LNCaP clone FGC (cell line): ENCODE measurements at regions not wholly inside any gene's neighbourhood (a gene's known extent, or its start where the extent isn't known, plus 50 kb on each side); places are given as distances from the start of the nearest gene placed in this dataset.

Experiments used
- DNase-seq: peaks from one replicate; pipeline ENCODE4 v3.0.0-alpha.2; 2011; ENCODE audit warnings: low read depth
- H3K4me3 ChIP-seq: 2 replicates; pipeline ENCODE4 v1.5.1; 2011; ENCODE audit warnings: mild to moderate bottlenecking, low read depth, low read length, control low read depth
- TF ChIP-seq, protein P1 (sequence below): IDR thresholded peaks from 2 replicates; pipeline ENCODE4 v1.5.1; 2012; ENCODE audit warnings: mild to moderate bottlenecking; ENCODE audit not compliant: control insufficient read depth, insufficient read depth; ENCODE audit errors: extremely low read depth

DNA sequence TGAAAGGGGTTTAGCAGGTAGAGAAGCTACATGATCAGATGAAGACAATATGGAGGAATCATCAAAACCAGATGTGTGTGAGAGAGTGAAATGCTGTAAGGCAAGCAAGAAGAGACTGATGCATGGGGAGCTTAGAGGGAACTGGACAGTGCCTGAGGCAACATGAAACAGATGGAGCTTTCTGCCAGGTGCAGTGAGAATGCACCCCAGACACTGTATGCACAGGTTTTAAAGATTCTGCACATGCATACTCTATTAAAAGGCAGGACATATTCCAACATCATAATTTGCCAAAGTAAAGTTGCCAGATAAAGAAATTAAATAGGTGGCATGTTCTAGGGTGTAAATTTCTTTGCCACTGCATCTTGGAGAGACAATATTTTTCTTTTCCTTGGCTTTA, 200.1 kb downstream of the AMY1C start:
- no peak for DNase-seq
- H3K4me3 ChIP-seq = no peak overlapping the region
- TF ChIP-seq, protein P1, sequence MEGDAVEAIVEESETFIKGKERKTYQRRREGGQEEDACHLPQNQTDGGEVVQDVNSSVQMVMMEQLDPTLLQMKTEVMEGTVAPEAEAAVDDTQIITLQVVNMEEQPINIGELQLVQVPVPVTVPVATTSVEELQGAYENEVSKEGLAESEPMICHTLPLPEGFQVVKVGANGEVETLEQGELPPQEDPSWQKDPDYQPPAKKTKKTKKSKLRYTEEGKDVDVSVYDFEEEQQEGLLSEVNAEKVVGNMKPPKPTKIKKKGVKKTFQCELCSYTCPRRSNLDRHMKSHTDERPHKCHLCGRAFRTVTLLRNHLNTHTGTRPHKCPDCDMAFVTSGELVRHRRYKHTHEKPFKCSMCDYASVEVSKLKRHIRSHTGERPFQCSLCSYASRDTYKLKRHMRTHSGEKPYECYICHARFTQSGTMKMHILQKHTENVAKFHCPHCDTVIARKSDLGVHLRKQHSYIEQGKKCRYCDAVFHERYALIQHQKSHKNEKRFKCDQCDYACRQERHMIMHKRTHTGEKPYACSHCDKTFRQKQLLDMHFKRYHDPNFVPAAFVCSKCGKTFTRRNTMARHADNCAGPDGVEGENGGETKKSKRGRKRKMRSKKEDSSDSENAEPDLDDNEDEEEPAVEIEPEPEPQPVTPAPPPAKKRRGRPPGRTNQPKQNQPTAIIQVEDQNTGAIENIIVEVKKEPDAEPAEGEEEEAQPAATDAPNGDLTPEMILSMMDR = no peak

DNA sequence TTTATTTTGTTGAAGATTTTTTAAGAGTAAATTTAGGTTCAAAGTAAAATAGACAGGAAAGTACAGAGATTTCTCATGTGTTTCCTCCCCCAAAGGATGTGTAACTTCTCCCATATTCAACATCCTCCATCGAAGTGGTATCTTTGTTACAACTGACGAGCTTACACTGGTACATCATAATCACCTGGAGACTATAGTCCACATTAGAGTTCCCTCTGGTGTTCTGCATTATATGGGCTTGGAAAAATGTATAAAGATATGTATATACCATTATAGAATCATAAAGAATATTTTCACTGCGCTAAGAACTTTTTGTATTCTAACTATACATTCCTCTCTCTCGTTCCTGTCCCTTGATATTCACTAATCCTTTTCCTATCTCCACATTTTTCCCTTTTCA, 203.7 kb downstream of the AMY1C start:
- DNase-seq = no peak
- no peak overlapping the region for H3K4me3 ChIP-seq
- TF ChIP-seq, protein P1 = no peak

DNA sequence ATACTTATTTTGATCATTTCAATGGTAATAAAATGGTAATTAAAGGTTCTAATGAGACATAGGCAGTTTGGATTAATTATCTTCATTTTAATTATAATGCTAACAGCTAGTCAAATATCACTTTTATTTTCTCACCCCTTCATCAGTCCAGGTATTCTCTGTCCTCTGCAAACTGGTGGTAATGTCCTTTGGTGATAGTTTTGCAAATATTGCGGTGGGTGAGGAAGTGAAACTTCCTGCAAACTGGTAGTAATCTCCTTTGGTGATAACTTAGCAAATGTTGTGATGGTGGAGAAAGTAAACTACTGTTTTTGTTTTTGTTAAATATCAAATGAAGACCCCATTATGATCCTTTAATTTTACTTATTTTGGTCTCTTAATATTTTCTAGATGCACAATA, 209.0 kb downstream of the AMY1C start:
- TF ChIP-seq, protein P1 = no peak
- H3K4me3 ChIP-seq = no peak overlapping the region
- no peak for DNase-seq

DNA sequence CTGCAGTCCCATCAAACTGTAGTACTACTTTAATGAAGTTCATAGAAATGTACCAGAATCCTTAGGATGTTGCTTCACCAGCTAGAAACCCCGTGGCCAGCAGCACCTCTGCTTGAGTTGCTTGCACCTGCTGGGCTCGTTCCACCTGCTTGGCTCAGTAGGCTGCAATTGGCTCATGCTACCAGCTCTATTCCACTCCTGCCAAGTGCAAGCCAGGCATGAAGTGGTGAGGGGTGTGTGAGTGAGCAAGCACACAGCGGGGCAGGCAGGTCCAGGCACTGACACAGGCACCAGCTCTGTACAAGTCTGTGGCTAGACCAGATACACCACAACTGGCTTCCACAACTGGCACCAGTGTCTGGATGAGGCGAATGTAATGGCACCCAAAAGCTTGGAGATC, 209.9 kb downstream of the AMY1C start:
- no peak for DNase-seq

DNA sequence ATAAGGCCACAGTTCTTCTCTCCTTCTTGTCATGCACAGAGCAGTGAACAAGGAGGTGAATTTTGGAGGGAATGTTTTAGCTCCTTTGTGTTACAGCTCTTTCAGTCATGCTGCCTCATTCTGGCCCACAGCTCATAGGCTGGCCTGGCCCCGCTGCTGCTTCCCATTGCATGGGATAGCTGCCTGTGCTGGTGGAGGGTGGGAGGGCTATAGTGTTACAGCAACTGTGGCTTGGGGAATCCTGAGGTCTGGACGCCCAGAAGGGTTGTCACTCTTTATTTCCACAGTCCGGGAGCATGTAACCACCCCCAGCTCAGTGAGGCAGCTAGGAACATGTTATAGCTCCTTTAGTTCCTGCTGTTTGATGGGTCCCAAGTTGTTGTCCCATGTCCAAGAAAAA, 210.3 kb downstream of the AMY1C start:
- TF ChIP-seq, protein P1 = no peak

More for the DNA sequence above, 209.9 kb downstream of the AMY1C start:
- no peak overlapping the region for H3K4me3 ChIP-seq
- TF ChIP-seq, protein P1 = no peak

DNA sequence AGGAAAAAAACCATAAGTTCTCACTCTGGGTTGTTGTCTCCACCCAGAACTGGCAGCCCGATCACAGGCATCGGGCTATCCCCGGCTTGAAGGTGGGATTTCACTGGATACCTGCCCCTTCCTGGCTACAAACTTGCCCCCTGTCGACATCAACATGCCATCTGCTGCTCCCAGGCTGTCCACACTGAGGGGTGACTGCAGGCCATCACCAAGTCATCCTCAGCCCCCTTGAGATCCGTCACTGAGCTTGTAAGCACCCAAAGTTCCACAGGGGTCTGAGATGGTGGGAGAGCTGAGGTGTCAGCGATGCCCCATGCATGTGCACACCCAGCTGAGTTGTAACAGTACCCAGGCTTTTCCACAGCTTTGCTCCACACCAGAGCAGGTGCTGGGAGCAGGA, 211.0 kb downstream of the AMY1C start:
- H3K4me3 ChIP-seq = no peak overlapping the region
- TF ChIP-seq, protein P1 = no peak
- no peak for DNase-seq

More for the DNA sequence above, 210.3 kb downstream of the AMY1C start:
- DNase-seq = no peak
- H3K4me3 ChIP-seq = no peak overlapping the region

DNA sequence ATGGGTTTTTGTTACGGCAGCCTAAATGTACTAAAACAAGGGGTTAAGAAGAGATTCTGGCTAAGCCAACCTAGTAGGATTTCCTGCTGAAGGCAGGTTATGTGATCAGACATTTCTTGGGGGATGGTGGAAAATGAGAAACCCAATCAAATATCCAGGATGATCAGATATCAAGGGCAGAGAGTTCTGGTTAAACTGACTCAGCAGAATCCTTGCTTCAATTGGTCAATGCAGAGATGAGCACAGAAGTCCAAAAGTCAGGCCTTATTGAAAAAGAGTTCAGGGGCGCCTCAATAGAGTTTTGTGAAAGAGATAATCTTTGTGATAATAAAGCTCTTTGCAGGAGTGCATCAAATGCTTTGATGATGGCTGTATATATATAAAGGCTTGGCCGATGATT, 237.1 kb downstream of the AMY1C start:
- TF ChIP-seq, protein P1 = no peak
- H3K4me3 ChIP-seq = no peak overlapping the region

More for the DNA sequence above, 237.1 kb downstream of the AMY1C start:
- no peak for DNase-seq
